Body of pancreas (tissue), 4 donors: ENCODE measurements at regions not wholly inside any gene's neighbourhood (a gene's known extent, or its start where the extent isn't known, plus 50 kb on each side); places are given as distances from the start of the nearest gene placed in this dataset.
"Not testable (repeated sequence)": the region's sequence is repeated elsewhere in the genome, so short reads cannot be mapped to it uniquely, and the experiment has no call there.

Experiments
- POLR2A ChIP-seq, 3 donors: fragments of 450-650 bp; IDR thresholded peaks; one replicate each; pipeline ENCODE4 v1.6.1; 2016; ENCODE audit warnings: antibody characterized with exemption in 3 of 3, mild to moderate bottlenecking in 2 of 3
- TF ChIP-seq, protein P1 (sequence below), 7 experiments: fragments of 450-650 bp in 4 of 7; fragments of 200-600 bp in 3 of 7; sonication (generic) in 3 of 7; IDR thresholded peaks; one replicate each; pipeline ENCODE4 v1.5.1; 2016 to 2019; ENCODE audit warnings: antibody characterized with exemption in 7 of 7

DNA sequence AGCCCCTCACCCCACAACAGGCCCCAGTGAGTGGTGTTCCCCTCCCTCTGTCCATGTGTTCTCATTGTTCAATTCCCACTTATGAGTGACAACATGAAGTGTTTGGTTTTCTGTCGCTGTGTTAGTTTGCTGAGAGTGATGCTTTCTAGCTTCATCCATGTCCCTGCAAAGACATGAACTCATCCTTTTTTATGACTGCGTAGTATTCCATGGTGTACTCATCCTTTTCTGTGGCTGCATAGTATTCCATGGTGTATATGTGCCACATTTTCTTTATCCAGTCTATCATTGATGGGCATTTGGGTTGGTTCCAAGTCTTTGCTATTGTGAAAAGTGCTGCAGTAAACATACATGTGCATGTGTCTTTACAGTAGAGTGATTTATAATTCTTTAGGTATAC is 73.8 kb upstream of the HGF start:
- TF ChIP-seq POLR2A (IDR thresholded peaks at IDR 0.05), result not testable (repeated sequence)
- TF ChIP-seq, protein P1, sequence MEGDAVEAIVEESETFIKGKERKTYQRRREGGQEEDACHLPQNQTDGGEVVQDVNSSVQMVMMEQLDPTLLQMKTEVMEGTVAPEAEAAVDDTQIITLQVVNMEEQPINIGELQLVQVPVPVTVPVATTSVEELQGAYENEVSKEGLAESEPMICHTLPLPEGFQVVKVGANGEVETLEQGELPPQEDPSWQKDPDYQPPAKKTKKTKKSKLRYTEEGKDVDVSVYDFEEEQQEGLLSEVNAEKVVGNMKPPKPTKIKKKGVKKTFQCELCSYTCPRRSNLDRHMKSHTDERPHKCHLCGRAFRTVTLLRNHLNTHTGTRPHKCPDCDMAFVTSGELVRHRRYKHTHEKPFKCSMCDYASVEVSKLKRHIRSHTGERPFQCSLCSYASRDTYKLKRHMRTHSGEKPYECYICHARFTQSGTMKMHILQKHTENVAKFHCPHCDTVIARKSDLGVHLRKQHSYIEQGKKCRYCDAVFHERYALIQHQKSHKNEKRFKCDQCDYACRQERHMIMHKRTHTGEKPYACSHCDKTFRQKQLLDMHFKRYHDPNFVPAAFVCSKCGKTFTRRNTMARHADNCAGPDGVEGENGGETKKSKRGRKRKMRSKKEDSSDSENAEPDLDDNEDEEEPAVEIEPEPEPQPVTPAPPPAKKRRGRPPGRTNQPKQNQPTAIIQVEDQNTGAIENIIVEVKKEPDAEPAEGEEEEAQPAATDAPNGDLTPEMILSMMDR (IDR thresholded peaks at IDR 0.05), result not testable (repeated sequence)
